Cardiac septum (tissue), 1 donor: ENCODE measurements at regions not wholly inside any gene's neighbourhood (a gene's known extent, or its start where the extent isn't known, plus 50 kb on each side); places are given as distances from the start of the nearest gene placed in this dataset.

Experiments used
- DNase-seq: peaks from one replicate; pipeline ENCODE4 v3.0.0-alpha.2; 2020; ENCODE audit warnings: low spot score
- intact Hi-C: fragments of 100-400 bp; cut with DNase I; formaldehyde crosslinking; loops from one replicate; pipeline ENCODE4 v1.14.0; 2022
- donor health status: DM: no; HTN: no; CAD: no.

DNA sequence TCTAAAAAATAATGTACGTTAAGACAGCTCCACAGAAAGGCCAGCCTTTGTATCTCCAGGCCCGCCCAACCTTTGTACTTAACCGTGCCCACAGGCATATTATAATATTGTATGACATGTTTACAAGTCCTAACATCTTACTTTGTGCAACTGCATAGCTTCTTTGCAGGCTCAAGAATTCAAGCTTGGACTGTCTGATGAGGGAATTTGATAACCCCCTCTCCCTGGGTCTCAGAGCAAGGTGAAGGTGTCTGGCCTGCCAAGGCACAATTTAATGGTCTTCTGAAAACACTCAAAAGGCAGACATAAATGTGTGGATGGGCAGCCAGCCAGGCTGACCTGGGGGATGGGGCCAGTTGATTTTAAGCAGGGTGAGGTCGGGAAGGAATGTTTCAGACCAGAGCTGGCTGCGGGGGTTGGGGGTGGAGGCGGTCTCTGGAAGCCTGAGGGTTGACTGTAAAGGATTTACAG is 732.7 kb upstream of the FANCL start:
- intact Hi-C loops, result no loop called here
- no peak for DNase-seq

DNA sequence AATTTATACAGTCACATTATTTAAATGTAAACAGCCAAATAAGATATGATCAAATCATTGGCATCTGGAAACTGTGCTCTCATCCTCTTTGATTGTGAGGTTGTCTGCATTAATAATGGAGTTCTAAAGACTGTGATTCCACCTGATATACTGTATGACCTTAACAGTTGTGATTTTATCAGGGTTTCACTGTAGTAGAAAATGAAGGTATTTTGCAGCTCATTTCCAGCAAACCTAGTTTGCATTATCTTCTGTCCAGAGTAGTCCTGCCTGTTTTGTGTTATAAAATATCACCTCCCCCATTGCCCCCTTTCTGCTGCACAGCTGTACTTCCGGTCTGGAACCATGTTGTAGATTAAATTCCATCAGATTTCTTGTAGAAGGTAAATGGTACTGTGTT is 731.6 kb upstream of the FANCL start:
- intact Hi-C loops, result no loop called here
- DNase-seq, result no peak

DNA sequence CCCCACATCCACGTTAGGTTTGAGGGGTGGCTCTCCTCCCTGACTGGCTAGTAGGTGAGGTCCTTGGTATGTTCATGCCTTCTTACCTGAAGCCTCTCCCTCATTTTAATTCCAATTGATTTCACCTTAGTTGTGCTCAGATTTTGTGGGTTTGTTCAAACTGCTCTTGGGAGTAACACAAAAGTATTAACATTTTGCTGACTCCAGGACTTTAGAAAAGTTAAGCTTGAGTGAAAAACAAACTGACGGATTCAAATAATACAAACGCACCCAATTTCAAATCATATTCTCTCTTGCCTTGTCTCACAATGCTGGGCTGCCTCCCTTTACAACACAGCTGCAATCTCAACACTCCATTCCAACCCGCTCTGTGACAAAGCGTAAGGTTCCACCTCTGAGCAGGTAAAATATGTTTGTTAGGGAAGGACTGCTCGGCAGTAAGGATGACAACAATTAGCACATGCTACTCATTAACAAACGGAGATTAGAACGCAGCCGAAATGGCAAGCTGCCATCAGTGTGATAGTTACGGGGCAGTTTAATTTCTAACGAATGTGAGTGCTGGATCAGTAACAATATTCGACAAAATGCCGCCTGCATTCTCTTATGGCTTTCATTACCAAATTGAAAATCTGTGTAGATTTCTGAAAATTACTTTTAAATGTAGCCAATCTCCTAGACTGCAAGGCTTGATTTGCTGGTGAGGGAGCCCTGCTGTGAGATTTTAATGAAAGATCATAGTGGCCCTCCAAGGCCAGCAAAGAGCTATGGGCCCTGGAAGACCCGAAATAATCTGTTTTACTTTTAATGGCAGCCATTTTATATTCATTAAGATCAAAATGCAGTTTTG is 730.6 kb upstream of the FANCL start:
- intact Hi-C loops, result no loop called here

DNA sequence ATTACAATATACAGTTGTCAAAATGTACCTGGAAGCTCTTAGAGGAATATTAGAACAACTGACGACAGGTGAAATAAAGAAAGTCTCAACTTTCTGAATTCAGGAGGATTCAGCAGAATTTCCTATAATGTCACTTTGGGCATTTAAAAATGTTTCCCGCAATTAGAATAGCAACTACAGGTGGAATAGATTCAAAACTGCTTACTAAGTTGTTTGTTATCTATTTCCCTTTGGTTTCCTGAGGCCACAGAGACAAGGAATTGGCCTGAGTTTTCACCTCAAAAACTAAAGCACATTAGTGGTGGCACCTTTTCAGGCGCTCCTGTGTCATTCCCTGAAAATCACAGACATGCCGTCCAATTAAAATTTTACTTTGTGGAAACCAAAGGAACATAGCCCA is 729.2 kb upstream of the FANCL start:
- intact Hi-C loops, result no loop called here
- no peak for DNase-seq

More for the DNA sequence above, 730.6 kb upstream of the FANCL start:
- no peak for DNase-seq

DNA sequence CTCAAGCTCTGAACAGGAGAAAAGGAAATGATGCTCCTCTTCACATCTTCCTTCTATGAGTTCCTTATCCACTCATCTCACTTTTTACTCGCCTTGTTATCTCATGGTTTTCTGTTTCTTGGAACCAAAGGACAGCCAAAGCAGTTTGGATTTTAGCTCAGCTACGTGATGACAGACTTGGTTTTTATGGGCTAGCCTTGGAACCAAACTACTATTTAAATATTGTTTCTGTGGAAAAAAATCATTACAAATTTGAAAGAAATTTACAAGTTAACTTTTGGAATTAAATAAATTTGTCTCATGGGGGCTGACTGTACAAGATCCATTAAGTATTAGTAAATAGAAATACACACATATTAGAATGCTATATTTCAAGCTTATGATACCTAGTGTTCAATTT is 727.8 kb upstream of the FANCL start:
- intact Hi-C loops, result no loop called here

GRCh38 chr2:58967736-58968135 is 726.6 kb upstream of the FANCL start:
- no peak for DNase-seq
- intact Hi-C loops, result no loop called here

More for the DNA sequence above, 727.8 kb upstream of the FANCL start:
- DNase-seq, result no peak

- intact Hi-C loops, result no loop called here
- no peak for DNase-seq
Observed at GRCh38 chr2:58965602-58966001, 724.5 kb upstream of the FANCL start.

DNA sequence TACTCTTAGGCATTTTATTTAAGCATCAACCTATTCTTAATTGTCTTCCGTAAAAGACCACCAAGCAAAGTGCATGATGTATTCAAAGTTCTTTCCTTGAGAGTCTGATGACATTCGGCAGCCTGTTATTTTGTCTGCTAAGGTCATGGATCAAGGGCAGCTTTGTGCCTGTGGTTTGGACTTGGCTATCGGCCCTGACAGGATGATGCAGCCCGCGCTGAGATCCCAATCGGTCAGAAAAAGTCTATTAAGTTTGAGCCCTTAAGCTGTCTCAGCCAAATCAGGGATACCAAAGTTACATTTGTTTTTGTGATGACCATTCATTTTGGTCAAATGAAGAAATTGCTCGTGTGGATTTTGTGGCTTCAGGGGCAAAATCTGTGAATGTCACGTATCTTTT is 718.9 kb upstream of the FANCL start:
- DNase-seq, result no peak
- intact Hi-C loops, result no loop called here

GRCh38 chr2:58957188-58957840 is 716.2 kb upstream of the FANCL start:
- intact Hi-C loops, result no loop called here

GRCh38 chr2:58954880-58955385 is 713.8 kb upstream of the FANCL start:
- DNase-seq, result no peak
- intact Hi-C loops, result loop anchor here (5.0 kb wide), 1 partner anchor 58 kb away; no protein-coding TSS in a partner anchor

More at GRCh38 chr2:58957188-58957840, 716.2 kb upstream of the FANCL start:
- no peak for DNase-seq

DNA sequence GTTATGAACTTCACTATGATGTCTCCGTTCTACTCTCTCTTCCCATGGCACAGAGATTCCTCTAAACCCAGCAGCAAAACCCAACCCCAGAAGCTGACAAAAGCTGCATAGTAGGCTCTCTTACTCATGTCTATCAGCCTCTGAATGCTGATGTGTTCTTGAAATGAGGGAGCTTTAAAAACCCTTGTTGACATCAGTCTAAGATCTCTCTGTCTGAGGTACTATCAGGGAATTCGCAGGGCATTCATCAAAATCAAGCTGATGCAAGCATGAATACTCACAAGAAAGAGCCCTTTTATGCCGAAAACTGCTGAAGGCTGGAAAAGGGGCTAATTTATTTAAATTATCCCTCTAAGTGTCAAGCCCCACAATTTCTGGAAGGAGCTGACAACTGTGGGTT is 710.6 kb upstream of the FANCL start:
- intact Hi-C loops, result loop anchor here (5.0 kb wide), 1 partner anchor 54 kb away; no protein-coding TSS in a partner anchor

DNA sequence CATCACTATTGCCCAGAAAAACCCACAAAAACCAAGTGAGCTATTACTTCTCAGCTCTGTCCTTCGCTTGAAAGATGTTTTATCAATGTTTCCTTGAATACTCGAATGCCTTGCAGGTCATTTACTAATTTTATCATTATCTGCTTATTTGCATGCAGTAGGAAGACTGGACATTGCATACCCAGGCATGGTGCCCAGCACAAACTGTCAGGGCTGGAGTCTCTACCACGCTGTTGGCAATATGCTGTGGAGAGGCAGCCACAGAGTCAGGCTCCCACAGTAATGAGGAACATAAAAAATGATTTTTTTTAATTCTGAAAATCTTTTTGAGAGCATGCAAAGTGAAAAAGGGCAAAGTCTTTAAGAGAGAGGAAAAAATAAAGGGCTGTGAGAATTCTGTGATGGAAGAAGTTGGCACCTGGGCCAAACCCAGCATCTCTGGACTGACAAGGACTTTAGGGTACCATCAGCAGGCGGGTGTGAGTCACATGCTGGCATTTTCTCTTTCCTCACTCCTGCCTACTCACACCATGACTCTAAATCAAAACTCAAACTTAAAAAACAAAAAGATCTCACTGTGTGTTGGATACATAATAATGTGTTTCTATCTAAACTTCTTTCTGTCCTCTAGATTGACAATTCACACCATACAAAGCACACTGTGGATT is 709.8 kb upstream of the FANCL start:
- intact Hi-C loops, result loop anchor here (5.0 kb wide), 1 partner anchor 54 kb away; no protein-coding TSS in a partner anchor
- DNase-seq, result peak; percentile 78

More for the DNA sequence above, 710.6 kb upstream of the FANCL start:
- no peak for DNase-seq

- intact Hi-C loops, result no loop called here
- DNase-seq, result no peak
Observed at GRCh38 chr2:58939388-58939787, 698.3 kb upstream of the FANCL start.

DNA sequence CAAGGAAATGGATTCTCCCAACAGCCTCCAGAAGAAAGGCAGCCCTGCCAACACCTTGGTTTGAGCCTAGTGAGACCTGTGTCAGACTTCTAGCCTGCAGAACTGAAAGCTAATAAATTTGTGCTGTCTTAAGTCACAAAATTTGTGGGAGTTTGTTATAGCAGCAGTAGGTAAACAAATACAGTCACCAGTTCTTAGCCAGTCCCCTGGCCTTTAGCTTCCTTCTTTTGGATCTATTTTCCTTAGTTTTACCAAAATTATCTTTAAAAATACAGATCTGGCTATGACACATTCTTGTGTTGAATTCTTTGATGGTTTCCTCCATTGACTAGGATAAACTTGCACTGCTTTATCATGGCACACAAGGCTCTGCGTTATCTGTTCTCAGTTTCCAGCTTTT is 697.9 kb upstream of the FANCL start:
- intact Hi-C loops, result no loop called here
- no peak for DNase-seq

- intact Hi-C loops, result no loop called here
- no peak for DNase-seq
Observed at GRCh38 chr2:58932801-58933200, 691.7 kb upstream of the FANCL start.

GRCh38 chr2:58930537-58930936 is 689.4 kb upstream of the FANCL start:
- no peak for DNase-seq
- intact Hi-C loops, result no loop called here

DNA sequence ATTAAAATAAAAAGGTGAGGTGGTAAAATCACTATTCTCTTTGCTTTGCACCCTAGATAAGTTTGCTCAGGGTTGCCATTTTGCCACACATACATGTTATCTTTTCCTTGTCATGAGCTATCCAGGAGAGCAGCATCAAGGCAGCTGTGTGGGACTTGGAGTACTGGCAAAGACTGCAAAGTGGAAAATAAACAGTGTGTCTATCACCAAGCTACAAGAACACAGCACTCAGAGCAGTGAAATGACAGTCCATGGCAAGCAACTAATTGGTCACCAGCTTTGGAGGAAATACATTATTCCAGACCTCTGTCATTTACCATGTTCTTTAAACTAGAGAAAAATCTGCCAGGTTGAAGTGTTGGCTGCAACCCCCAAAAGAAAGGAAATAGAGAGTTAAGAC is 687.8 kb upstream of the FANCL start:
- DNase-seq, result no peak
- intact Hi-C loops, result no loop called here

DNA sequence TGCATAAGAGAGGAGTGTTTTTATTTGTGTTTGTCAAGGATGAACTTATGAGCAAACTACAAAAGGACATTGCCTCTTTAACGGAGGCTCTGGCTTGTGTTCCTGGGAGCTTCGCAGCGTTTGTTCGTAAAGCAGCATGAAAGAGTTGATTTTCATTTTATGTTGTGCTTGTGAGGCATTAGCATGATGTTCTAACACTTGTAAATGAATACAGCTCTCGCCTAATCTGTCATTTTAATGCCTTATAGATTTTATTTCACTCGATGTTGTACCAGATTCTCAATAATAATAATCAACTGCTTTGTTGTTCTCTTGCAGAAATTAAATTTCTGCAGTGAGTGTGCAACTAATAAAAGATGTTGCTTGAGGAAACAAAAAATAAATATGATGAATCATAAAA is 687.3 kb upstream of the FANCL start:
- intact Hi-C loops, result no loop called here
- DNase-seq, result no peak

- intact Hi-C loops, result no loop called here
- no peak for DNase-seq
Observed at GRCh38 chr2:58926112-58926511, 685.0 kb upstream of the FANCL start.

- intact Hi-C loops, result no loop called here
- DNase-seq, result no peak
Observed at GRCh38 chr2:58925676-58926081, 684.6 kb upstream of the FANCL start.
